ENCODE measurements at regions not wholly inside any gene's neighbourhood (a gene's known extent, or its start where the extent isn't known, plus 50 kb on each side); places are given as distances from the start of the nearest gene placed in this dataset.
"Not testable (repeated sequence)": the region's sequence is repeated elsewhere in the genome, so short reads cannot be mapped to it uniquely, and the experiment has no call there.

GRCh38 chr2:14433946-14434495, 198.5 kb upstream of the LRATD1 start:
- H3K4me1 Mint-ChIP-seq (ENCODE audit: low read depth in 2 of 2) = no peaks in the 10 kb centered on the region
- H3K27ac Mint-ChIP-seq = no peak overlapping the region
- no peaks in the 10 kb centered on the region for H3K36me3 Mint-ChIP-seq (ENCODE audit: insufficient read depth)
- H3K9me3 Mint-ChIP-seq = peaks cover 4 to 10% of the 10 kb centered on the region in 2 donors
- no peaks in the 10 kb centered on the region for H3K27me3 Mint-ChIP-seq
- ATAC-seq (replicated peaks) (no peak), DNase-seq (no peak)
- H3K4me3 Mint-ChIP-seq = no peak overlapping the region

DNA sequence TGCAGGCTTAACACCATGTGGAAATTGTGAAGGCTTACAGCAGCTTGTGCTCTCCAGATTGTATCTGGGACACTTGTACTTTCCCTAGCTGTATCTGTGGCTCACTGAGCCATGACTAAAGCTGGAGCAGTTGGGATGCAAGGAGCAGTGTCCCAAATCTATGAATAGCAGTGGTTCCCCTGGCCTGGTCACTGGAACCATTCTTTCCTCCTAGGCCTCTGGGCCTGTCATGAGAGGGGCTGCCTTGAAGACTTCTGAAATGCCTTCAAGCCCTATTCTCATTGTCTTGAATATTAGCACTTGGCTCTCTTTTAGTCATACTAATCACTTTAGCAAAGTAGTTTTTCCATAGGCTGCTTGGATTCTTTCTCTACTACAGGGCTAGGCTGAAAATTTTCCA, 186.8 kb upstream of the LRATD1 start:
- no peak overlapping the region for H3K4me3 Mint-ChIP-seq
- H3K36me3 Mint-ChIP-seq (ENCODE audit: insufficient read depth) = no peaks in the 10 kb centered on the region
- no peak overlapping the region for H3K27ac Mint-ChIP-seq
- no peak for DNase-seq
- H3K9me3 Mint-ChIP-seq = peaks cover 6 to 7% of the 10 kb centered on the region in 2 donors
- no peaks in the 10 kb centered on the region for H3K4me1 Mint-ChIP-seq (ENCODE audit: low read depth in 2 of 2)
- no peaks in the 10 kb centered on the region for H3K27me3 Mint-ChIP-seq
- ATAC-seq (replicated peaks) = no peak

DNA sequence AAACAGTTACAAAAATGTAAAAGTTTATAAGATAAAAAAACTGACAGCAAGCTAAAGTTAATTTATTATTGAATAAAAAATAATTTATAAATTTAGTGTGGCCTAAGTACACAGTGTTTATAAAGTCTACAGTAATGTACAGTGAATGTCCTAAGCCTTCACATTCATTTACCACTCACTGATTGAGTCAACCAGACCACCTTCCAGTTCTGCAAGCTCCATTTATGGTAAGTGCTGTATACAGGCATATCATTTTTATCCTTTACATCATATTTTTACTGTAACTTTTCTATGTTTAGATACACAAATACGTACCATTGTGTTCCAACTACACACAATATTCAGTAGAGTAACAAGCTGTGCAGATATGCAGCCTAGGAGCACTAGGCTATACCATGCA, 184.2 kb upstream of the LRATD1 start:
- Mint-ChIP-seq H3K9me3 (peaks cover 6 to 7% of the 10 kb centered on the region in 2 donors), H3K27ac (no peak overlapping the region), H3K27me3 (no peaks in the 10 kb centered on the region), H3K36me3 (ENCODE audit: insufficient read depth) (no peaks in the 10 kb centered on the region), H3K4me3 (no peak overlapping the region), H3K4me1 (ENCODE audit: low read depth in 2 of 2) (no peaks in the 10 kb centered on the region)
- ATAC-seq (replicated peaks) = no peak
- DNase-seq = no peak

DNA sequence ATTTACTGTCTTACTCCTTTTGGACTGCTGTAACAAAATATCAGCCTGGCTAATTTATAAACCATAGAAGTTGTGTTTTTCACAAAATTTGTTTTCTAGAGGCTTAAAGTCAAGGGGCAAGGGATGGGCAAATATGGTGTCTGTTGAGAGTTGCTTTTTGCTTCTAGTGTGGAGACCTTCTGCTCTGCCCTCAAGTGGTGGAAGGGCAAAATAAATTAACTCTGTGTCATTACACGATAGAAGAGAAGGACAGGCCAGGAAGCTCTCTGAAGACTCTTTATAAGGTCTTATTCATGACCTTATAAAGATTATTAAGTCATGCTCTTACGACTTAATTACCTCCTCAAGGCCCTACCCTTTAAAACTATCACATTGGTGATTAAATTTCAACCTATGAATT, 181.2 kb upstream of the LRATD1 start:
- no peaks in the 10 kb centered on the region for H3K27me3 Mint-ChIP-seq
- H3K9me3 Mint-ChIP-seq = peaks cover 4 to 10% of the 10 kb centered on the region in 2 donors
- no peaks in the 10 kb centered on the region for H3K36me3 Mint-ChIP-seq (ENCODE audit: insufficient read depth)
- ATAC-seq (replicated peaks) = no peak
- H3K27ac Mint-ChIP-seq = no peak overlapping the region
- DNase-seq = no peak
- H3K4me3 Mint-ChIP-seq = no peak overlapping the region
- H3K4me1 Mint-ChIP-seq (ENCODE audit: low read depth in 2 of 2) = no peaks in the 10 kb centered on the region

- H3K4me3 Mint-ChIP-seq = no peak overlapping the region
- ATAC-seq (replicated peaks) (no peak), DNase-seq (no peak)
- peaks cover 8 to 9% of the 10 kb centered on the region in 2 donors for H3K9me3 Mint-ChIP-seq
- no peaks in the 10 kb centered on the region for H3K36me3 Mint-ChIP-seq (ENCODE audit: insufficient read depth)
- H3K4me1 Mint-ChIP-seq (ENCODE audit: low read depth in 2 of 2) = no peaks in the 10 kb centered on the region
- H3K27ac Mint-ChIP-seq = no peak overlapping the region
- no peaks in the 10 kb centered on the region for H3K27me3 Mint-ChIP-seq
Observed at GRCh38 chr2:14454202-14454601, 178.3 kb upstream of the LRATD1 start.

GRCh38 chr2:14459786-14460325, 172.7 kb upstream of the LRATD1 start:
- DNase-seq (no peak), ATAC-seq (replicated peaks) (no peak)
- Mint-ChIP-seq H3K27ac (no peak overlapping the region), H3K27me3 (no peaks in the 10 kb centered on the region), H3K36me3 (ENCODE audit: insufficient read depth) (no peaks in the 10 kb centered on the region), H3K9me3 (peaks cover 1 to 5% of the 10 kb centered on the region in 2 donors), H3K4me3 (no peak overlapping the region), H3K4me1 (ENCODE audit: low read depth in 2 of 2) (no peaks in the 10 kb centered on the region)

DNA sequence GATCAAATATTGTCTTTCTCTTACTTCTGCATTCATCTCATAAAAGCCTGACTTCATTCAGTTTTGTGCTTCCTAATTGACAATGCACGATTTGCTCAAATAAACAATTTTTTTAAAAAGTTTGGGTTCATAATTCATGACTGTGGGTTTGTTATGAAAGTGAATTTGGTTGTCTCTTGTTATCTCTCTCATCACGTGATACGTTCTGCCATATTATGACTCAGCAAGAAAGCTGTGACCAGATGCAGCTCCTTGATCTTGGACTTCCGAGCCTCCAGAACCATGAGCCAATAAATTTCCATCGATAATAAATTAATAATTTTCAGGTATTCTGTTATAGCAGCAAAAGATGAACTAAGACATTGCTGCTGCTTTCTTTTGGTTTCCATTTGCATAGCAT, 156.5 kb upstream of the LRATD1 start:
- H3K4me3 Mint-ChIP-seq = no peak overlapping the region
- no peak overlapping the region for H3K27ac Mint-ChIP-seq
- no peaks in the 10 kb centered on the region for H3K27me3 Mint-ChIP-seq
- ATAC-seq (replicated peaks) = no peak
- no peaks in the 10 kb centered on the region for H3K36me3 Mint-ChIP-seq (ENCODE audit: insufficient read depth)
- DNase-seq = no peak
- H3K4me1 Mint-ChIP-seq (ENCODE audit: low read depth in 2 of 2) = no peaks in the 10 kb centered on the region
- H3K9me3 Mint-ChIP-seq = no peaks in the 10 kb centered on the region

- ATAC-seq (replicated peaks) = no peak
Observed at GRCh38 chr2:14479486-14479885, 153.0 kb upstream of the LRATD1 start.

DNA sequence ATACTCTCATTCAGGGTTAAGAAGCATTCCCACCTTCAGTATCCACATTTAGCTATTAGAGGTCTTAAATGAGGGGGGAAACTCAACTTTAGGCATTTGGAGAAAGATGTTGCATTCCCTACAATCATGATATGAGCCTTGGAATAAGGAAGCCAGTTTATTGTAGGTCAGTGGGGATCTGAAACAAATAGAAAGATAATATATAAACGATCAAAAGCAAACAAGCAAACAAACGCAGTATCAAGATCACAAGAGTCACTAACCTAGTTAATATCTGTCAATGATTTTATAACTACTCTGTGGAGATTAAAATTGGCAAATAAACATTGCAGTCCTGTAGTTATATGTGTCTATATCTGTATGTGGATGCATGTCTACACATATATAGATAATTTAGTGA, 152.4 kb upstream of the LRATD1 start:
- ATAC-seq (replicated peaks) = no peak
- H3K36me3 Mint-ChIP-seq (ENCODE audit: insufficient read depth) = no peaks in the 10 kb centered on the region
- H3K9me3 Mint-ChIP-seq = peaks cover 7 to 9% of the 10 kb centered on the region in 2 donors
- no peaks in the 10 kb centered on the region for H3K4me1 Mint-ChIP-seq (ENCODE audit: low read depth in 2 of 2)
- H3K27ac Mint-ChIP-seq = no peak overlapping the region
- DNase-seq = no peak
- H3K4me3 Mint-ChIP-seq = no peak overlapping the region
- H3K27me3 Mint-ChIP-seq = no peaks in the 10 kb centered on the region

More at GRCh38 chr2:14479486-14479885, 153.0 kb upstream of the LRATD1 start:
- Mint-ChIP-seq H3K4me1 (ENCODE audit: low read depth in 2 of 2) (no peaks in the 10 kb centered on the region), H3K4me3 (no peak overlapping the region), H3K27me3 (no peaks in the 10 kb centered on the region), H3K9me3 (peaks cover 7 to 9% of the 10 kb centered on the region in 2 donors), H3K36me3 (ENCODE audit: insufficient read depth) (no peaks in the 10 kb centered on the region), H3K27ac (no peak overlapping the region)
- DNase-seq = no peak

GRCh38 chr2:14480906-14481305, 151.6 kb upstream of the LRATD1 start:
- Mint-ChIP-seq H3K4me3 (no peak overlapping the region), H3K9me3 (peaks cover 7 to 15% of the 10 kb centered on the region in 2 donors)

DNA sequence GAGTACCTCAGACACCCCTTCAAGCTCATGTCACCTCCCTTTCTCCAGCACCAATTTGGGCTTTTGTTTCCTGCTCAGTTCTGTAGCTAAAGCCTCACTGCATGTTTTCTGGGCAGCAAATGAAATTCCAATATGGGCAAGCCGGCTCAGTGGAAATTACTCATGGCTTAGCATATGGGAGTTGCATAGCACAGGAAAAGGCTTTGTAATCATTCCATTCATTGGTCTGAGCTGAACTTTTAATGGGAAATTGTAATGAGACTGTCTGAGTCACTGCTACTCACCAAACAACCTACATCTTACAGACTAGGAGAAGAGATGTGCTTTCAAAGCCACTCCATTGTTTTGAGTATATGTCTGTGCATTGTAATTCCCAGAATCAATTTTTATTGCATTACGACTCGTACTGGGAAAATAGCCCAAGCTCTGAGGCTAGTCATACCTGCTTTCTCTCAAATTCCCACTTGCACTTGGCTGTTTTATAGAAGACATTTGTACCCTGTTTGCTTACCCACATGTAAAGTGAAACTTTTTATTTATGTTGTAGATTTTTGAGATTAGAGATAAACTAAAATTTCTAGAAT, 139.5 kb upstream of the LRATD1 start:
- ATAC-seq (replicated peaks) (no peak), DNase-seq (no peak)
- Mint-ChIP-seq H3K27ac (no peak overlapping the region), H3K9me3 (peaks cover 0 to 5% of the 10 kb centered on the region in 2 donors), H3K4me1 (ENCODE audit: low read depth in 2 of 2) (no peaks in the 10 kb centered on the region), H3K36me3 (ENCODE audit: insufficient read depth) (no peaks in the 10 kb centered on the region), H3K4me3 (no peak overlapping the region), H3K27me3 (no peaks in the 10 kb centered on the region)

More at GRCh38 chr2:14480906-14481305, 151.6 kb upstream of the LRATD1 start:
- Mint-ChIP-seq H3K36me3 (ENCODE audit: insufficient read depth) (no peaks in the 10 kb centered on the region), H3K27ac (no peak overlapping the region), H3K27me3 (no peaks in the 10 kb centered on the region), H3K4me1 (ENCODE audit: low read depth in 2 of 2) (no peaks in the 10 kb centered on the region)
- no peak for DNase-seq
- ATAC-seq (replicated peaks) = no peak

DNA sequence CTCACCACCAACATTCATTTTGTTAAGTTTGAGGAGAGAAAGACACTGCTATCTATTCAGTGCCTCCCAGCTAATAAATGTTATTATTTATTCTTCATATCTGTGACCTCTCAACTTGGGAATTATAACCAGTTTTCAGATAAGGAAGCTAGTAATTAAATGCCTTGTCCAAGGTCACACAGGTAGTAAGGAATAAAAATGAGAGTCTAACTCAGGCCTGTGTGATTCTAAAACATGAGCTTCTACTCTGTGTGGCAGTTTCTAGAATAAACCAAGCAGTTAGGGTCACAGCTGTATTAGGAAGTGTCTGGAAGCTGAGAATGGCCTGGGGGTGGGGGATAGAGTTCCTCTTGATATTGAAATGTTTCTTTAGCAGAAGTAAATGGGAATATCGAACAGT, 137.8 kb upstream of the LRATD1 start:
- H3K36me3 Mint-ChIP-seq (ENCODE audit: insufficient read depth) = no peaks in the 10 kb centered on the region
- no peak overlapping the region for H3K27ac Mint-ChIP-seq
- no peak overlapping the region for H3K4me3 Mint-ChIP-seq
- H3K9me3 Mint-ChIP-seq = peaks cover 6 to 7% of the 10 kb centered on the region in 2 donors
- DNase-seq (no peak), ATAC-seq (replicated peaks) (no peak)
- no peaks in the 10 kb centered on the region for H3K27me3 Mint-ChIP-seq
- no peaks in the 10 kb centered on the region for H3K4me1 Mint-ChIP-seq (ENCODE audit: low read depth in 2 of 2)

DNA sequence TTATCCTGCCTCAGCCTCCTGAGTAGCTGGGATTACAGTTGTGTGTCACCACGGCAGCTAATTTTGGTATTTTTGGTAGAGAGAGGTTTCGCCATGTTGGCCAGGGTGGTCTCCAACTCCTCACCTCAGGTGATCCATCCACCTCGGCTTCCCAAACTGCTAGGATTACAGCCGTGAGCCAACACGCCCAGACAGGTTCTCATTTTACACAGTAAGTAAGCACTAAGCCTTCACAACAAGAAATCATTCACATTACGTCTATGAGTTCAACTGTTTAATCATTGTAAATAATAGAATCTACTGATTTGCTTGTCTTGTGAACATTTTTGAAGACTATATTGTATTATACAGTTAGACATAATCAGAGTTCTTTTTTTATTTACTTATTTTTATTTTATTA, 131.5 kb upstream of the LRATD1 start:
- Mint-ChIP-seq H3K36me3 (ENCODE audit: insufficient read depth) (no peaks in the 10 kb centered on the region), H3K4me3 (no peak overlapping the region), H3K27ac (no peak overlapping the region), H3K4me1 (ENCODE audit: low read depth in 2 of 2) (no peaks in the 10 kb centered on the region), H3K9me3 (peaks cover 8% of the 10 kb centered on the region in 2 donors), H3K27me3 (no peaks in the 10 kb centered on the region)
- no peak for DNase-seq
- ATAC-seq (replicated peaks) = no peak

GRCh38 chr2:14506955-14507354, 125.6 kb upstream of the LRATD1 start:
- DNase-seq; H3K4me1 Mint-ChIP-seq (ENCODE audit: low read depth in 2 of 2); H3K9me3 Mint-ChIP-seq; H3K4me3 Mint-ChIP-seq; H3K27me3 Mint-ChIP-seq; H3K36me3 Mint-ChIP-seq (ENCODE audit: insufficient read depth); ATAC-seq (replicated peaks); H3K27ac Mint-ChIP-seq: not testable (repeated sequence)

Measured in effector memory CD8-positive, alpha-beta T cell (primary cell).